ENCODE measurements at regions not wholly inside any gene's neighbourhood (a gene's known extent, or its start where the extent isn't known, plus 50 kb on each side); places are given as distances from the start of the nearest gene placed in this dataset.
"Not testable (repeated sequence)": the region's sequence is repeated elsewhere in the genome, so short reads cannot be mapped to it uniquely, and the experiment has no call there.

DNA sequence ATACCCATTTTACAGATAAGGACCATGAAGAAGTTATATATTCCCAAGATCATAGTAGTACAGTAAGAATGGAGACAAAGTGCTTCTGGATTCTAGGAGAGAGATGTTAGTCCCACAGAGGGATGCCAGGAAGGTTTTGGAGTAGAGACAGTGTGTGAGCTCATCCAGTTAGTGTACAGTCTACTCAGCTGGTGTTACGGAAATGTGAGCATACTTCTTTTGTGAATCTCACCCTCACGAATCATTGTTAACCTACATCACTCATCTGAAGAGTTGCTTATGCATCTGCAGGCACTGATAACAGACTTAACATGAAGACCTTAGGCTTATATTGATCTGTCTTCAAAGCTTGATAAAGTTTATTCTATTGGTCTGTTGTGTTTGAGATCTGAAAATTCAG is 106.6 kb upstream of the PTPRG start:
- H3K4me3 ChIP-seq (ENCODE audit: low read length in 2 of 2), result no peak overlapping the region
- H3K9me3 ChIP-seq (ENCODE audit: control insufficient read depth in 2 of 2, insufficient read depth in 1 of 2, low read length in 1 of 2), result no peaks in the 10 kb centered on the region
- 65% methylated on average over 2 of the region's 2 CpGs for WGBS
- H3K27me3 ChIP-seq (ENCODE audit: control insufficient read depth in 2 of 2, insufficient read depth in 1 of 2, low read length in 1 of 2), result no peaks in the 10 kb centered on the region
- DNase-seq (ENCODE audit: low read depth in 6 of 9, low spot score in 9 of 9), result no peak
- no peak overlapping the region for H3K27ac ChIP-seq (ENCODE audit: low read depth in 1 of 2, low read length in 1 of 2)
- no peaks in the 10 kb centered on the region for H3K36me3 ChIP-seq (ENCODE audit: control insufficient read depth in 2 of 2, insufficient read depth in 2 of 2, low read length in 1 of 2)
- no peaks in the 10 kb centered on the region for H3K4me1 ChIP-seq (ENCODE audit: control insufficient read depth in 2 of 2, insufficient read depth in 2 of 2, low read length in 2 of 2)

DNA sequence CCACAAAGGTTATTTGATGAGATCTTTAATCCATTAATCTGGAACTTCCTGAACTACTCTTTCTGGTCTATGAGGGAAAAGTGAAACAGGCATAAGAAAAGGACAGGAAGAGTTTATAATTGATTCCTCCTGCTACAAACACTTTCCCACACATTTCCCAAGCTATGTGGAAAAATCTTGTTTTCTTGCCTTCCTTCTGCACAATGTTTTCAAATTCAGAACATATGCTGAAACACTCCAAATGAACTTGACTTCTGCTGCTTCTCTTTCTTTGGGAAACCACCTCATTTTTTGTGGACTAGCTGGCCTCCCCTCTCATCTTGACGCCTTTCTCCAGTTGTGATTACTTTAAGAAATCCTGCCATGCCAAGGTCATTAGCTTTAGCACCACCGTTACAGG is 100.7 kb upstream of the PTPRG start:
- no peak overlapping the region for H3K4me3 ChIP-seq (ENCODE audit: low read length in 2 of 2)
- no peaks in the 10 kb centered on the region for H3K27me3 ChIP-seq (ENCODE audit: control insufficient read depth in 2 of 2, insufficient read depth in 1 of 2, low read length in 1 of 2)
- H3K9me3 ChIP-seq (ENCODE audit: control insufficient read depth in 2 of 2, insufficient read depth in 1 of 2, low read length in 1 of 2), result no peaks in the 10 kb centered on the region
- H3K4me1 ChIP-seq (ENCODE audit: control insufficient read depth in 2 of 2, insufficient read depth in 2 of 2, low read length in 2 of 2), result no peaks in the 10 kb centered on the region
- no peak overlapping the region for H3K27ac ChIP-seq (ENCODE audit: low read depth in 1 of 2, low read length in 1 of 2)
- no peaks in the 10 kb centered on the region for H3K36me3 ChIP-seq (ENCODE audit: control insufficient read depth in 2 of 2, insufficient read depth in 2 of 2, low read length in 1 of 2)
- WGBS, result 65% methylated on average over 2 of the region's 2 CpGs
- no peak for DNase-seq (ENCODE audit: low read depth in 6 of 9, low spot score in 9 of 9)

DNA sequence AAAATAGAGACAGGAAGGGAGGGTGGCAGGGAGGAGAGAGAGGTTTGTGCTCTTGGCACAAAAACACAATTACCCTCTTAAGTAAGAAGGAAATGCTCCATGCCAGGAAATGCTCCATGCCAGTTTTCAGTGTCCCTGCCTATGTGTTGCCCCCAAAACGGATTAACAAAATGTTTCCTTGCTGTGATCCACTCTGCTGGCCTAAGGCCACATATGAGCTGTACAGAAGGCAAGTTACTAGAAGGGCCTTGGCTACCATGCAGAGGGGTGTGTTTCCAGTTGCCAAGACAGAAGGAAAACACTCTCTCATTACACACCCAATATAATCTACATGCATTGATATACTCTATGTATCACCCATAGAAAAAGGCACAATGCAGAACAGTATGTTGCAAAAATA is 98.2 kb upstream of the PTPRG start:
- DNase-seq (ENCODE audit: low read depth in 6 of 9, low spot score in 9 of 9), result no peak
- 86% methylated on average over 1 of the region's 1 CpG for WGBS
- no peak overlapping the region for H3K27ac ChIP-seq (ENCODE audit: low read depth in 1 of 2, low read length in 1 of 2)
- no peaks in the 10 kb centered on the region for H3K36me3 ChIP-seq (ENCODE audit: control insufficient read depth in 2 of 2, insufficient read depth in 2 of 2, low read length in 1 of 2)
- no peaks in the 10 kb centered on the region for H3K27me3 ChIP-seq (ENCODE audit: control insufficient read depth in 2 of 2, insufficient read depth in 1 of 2, low read length in 1 of 2)
- no peaks in the 10 kb centered on the region for H3K9me3 ChIP-seq (ENCODE audit: control insufficient read depth in 2 of 2, insufficient read depth in 1 of 2, low read length in 1 of 2)
- H3K4me1 ChIP-seq (ENCODE audit: control insufficient read depth in 2 of 2, insufficient read depth in 2 of 2, low read length in 2 of 2), result no peaks in the 10 kb centered on the region
- H3K4me3 ChIP-seq (ENCODE audit: low read length in 2 of 2), result no peak overlapping the region

DNA sequence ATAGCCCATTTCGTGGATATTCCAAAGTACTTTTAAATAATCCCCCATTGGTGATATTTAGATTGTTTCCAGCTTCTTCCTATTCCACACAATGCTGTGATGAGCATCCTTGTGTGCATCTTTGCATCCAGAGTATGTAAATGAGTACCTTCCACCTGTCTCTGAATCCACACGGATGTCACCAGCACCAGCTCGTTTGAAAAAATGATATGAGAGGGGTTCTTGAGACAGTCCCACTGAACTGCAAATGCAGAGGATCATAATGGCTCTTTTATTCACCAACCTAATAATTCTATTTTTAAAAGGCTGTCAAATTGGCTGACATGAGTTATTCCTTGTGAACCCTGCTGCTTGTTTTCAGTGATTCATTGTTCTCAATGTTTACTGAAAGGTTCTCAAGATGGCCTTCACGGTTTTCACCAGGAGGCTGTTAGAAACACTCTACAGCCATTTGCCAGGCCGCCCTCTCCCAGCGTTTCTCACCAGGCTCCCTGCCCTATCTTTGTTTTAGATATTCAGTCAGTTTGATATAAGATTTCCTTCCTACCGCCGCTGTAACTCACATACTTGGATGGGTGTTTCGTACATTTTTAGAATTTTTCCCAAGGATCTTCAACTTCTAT is 96.7 kb upstream of the PTPRG start:
- Histone ChIP-seq H3K27me3 (ENCODE audit: control insufficient read depth in 2 of 2, insufficient read depth in 1 of 2, low read length in 1 of 2) (no peaks in the 10 kb centered on the region), H3K4me1 (ENCODE audit: control insufficient read depth in 2 of 2, insufficient read depth in 2 of 2, low read length in 2 of 2) (no peaks in the 10 kb centered on the region), H3K9me3 (ENCODE audit: control insufficient read depth in 2 of 2, insufficient read depth in 1 of 2, low read length in 1 of 2) (no peaks in the 10 kb centered on the region), H3K27ac (ENCODE audit: low read depth in 1 of 2, low read length in 1 of 2) (no peak overlapping the region), H3K36me3 (ENCODE audit: control insufficient read depth in 2 of 2, insufficient read depth in 2 of 2, low read length in 1 of 2) (no peaks in the 10 kb centered on the region), H3K4me3 (ENCODE audit: low read length in 2 of 2) (no peak overlapping the region)
- WGBS, result 73% methylated on average over 9 of the region's 9 CpGs
- DNase-seq (ENCODE audit: low read depth in 6 of 9, low spot score in 9 of 9), result no peak

DNA sequence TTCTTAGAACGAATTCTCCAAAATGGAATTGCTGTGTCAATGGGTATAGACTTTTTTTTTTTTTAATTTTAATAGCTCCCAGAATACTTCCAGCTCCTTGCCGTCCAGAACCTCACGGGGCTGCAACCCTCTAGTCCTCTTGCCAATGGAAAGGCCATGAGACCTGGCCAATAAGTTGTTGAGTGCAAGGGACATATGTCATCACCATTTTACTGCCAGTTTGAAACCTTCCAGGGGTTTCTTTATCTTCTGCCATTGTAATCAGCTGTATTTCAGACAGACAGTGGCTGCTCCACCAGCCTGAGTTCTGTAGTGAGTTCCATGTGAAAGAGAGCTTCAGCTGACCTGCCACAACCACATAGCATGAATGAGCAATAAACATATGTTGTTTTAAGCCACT is 95.0 kb upstream of the PTPRG start:
- no peak for DNase-seq (ENCODE audit: low read depth in 6 of 9, low spot score in 9 of 9)
- 93% methylated on average over 3 of the region's 3 CpGs for WGBS
- no peaks in the 10 kb centered on the region for H3K9me3 ChIP-seq (ENCODE audit: control insufficient read depth in 2 of 2, insufficient read depth in 1 of 2, low read length in 1 of 2)
- H3K4me3 ChIP-seq (ENCODE audit: low read length in 2 of 2), result no peak overlapping the region
- H3K36me3 ChIP-seq (ENCODE audit: control insufficient read depth in 2 of 2, insufficient read depth in 2 of 2, low read length in 1 of 2), result no peaks in the 10 kb centered on the region
- H3K27me3 ChIP-seq (ENCODE audit: control insufficient read depth in 2 of 2, insufficient read depth in 1 of 2, low read length in 1 of 2), result no peaks in the 10 kb centered on the region
- no peaks in the 10 kb centered on the region for H3K4me1 ChIP-seq (ENCODE audit: control insufficient read depth in 2 of 2, insufficient read depth in 2 of 2, low read length in 2 of 2)
- no peak overlapping the region for H3K27ac ChIP-seq (ENCODE audit: low read depth in 1 of 2, low read length in 1 of 2)

DNA sequence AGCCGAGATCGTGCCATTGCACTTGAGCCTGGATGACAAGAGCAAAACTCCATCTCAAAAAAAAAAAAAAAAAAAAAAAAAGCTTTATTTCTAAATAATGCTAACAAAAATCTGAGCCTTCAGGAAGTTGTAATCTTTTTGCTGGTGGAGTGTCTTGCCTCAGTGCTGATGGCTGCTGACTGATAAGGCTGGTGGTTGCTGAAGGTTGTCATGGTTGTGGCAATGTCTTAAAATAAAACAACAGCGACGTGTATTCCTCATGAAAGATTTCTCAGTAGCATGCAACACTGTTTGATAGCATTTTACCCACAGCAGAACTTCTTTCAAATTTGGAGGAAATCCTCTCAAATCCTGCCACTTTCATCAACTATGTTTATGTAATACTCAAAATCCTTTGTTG is 77.4 kb upstream of the PTPRG start:
- DNase-seq (ENCODE audit: low read depth in 6 of 9, low spot score in 9 of 9), result peak in 5 of 9 donors; percentile 2 to 47 (median 4)
- H3K9me3 ChIP-seq (ENCODE audit: control insufficient read depth in 2 of 2, insufficient read depth in 1 of 2, low read length in 1 of 2), result no peaks in the 10 kb centered on the region
- 75% methylated on average over 4 of the region's 4 CpGs for WGBS
- H3K27me3 ChIP-seq (ENCODE audit: control insufficient read depth in 2 of 2, insufficient read depth in 1 of 2, low read length in 1 of 2), result no peaks in the 10 kb centered on the region
- no peaks in the 10 kb centered on the region for H3K36me3 ChIP-seq (ENCODE audit: control insufficient read depth in 2 of 2, insufficient read depth in 2 of 2, low read length in 1 of 2)
- H3K4me1 ChIP-seq (ENCODE audit: control insufficient read depth in 2 of 2, insufficient read depth in 2 of 2, low read length in 2 of 2), result no peaks in the 10 kb centered on the region
- no peak overlapping the region for H3K27ac ChIP-seq (ENCODE audit: low read depth in 1 of 2, low read length in 1 of 2)
- no peak overlapping the region for H3K4me3 ChIP-seq (ENCODE audit: low read length in 2 of 2)

DNA sequence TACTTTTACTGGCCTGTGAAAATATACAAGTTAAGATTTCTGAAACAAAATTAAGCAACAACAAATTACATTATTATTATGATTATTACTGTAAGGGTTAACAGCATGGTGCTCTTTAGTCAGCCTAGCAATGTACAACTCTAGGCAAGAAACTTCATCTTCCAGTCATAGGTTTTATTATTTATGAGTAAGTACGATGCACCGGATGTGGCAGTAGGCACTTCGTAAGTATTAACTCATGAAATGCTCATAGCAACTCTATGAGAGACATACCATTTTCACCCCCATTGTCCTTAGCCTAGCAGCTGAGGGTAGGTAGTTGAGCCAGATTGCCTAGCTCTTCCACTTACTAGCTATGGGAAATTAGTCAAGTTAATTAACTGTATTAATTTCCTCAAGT is 68.0 kb upstream of the PTPRG start:
- 92% methylated on average over 3 of the region's 3 CpGs for WGBS
- H3K27ac ChIP-seq (ENCODE audit: low read depth in 1 of 2, low read length in 1 of 2), result no peak overlapping the region
- no peaks in the 10 kb centered on the region for H3K9me3 ChIP-seq (ENCODE audit: control insufficient read depth in 2 of 2, insufficient read depth in 1 of 2, low read length in 1 of 2)
- H3K27me3 ChIP-seq (ENCODE audit: control insufficient read depth in 2 of 2, insufficient read depth in 1 of 2, low read length in 1 of 2), result no peaks in the 10 kb centered on the region
- no peaks in the 10 kb centered on the region for H3K36me3 ChIP-seq (ENCODE audit: control insufficient read depth in 2 of 2, insufficient read depth in 2 of 2, low read length in 1 of 2)
- H3K4me1 ChIP-seq (ENCODE audit: control insufficient read depth in 2 of 2, insufficient read depth in 2 of 2, low read length in 2 of 2), result no peaks in the 10 kb centered on the region
- no peak for DNase-seq (ENCODE audit: low read depth in 6 of 9, low spot score in 9 of 9)
- H3K4me3 ChIP-seq (ENCODE audit: low read length in 2 of 2), result no peak overlapping the region

DNA sequence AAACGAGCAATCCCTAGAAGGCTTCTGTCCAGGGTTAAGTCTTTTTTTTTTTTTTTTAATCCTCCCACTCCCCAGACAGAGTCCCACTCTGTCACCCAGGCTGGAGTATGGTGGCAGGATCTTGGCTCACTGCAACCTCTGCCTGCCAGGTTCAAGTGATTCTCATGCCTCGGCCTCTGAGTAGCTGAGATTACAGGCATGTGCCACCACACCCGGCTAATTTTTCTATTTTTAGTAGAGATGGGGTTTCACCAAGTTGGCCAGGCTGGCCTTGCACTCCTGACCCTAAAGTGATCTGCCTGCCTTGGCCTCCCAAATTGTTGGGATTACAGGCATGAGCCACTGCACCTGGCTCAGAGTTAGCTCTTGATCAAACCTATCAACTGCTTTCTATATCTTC is 67.1 kb upstream of the PTPRG start:
- not testable (repeated sequence) for H3K27me3 ChIP-seq (ENCODE audit: control insufficient read depth in 2 of 2, insufficient read depth in 1 of 2, low read length in 1 of 2); H3K36me3 ChIP-seq (ENCODE audit: control insufficient read depth in 2 of 2, insufficient read depth in 2 of 2, low read length in 1 of 2); DNase-seq (ENCODE audit: low read depth in 6 of 9, low spot score in 9 of 9); H3K4me1 ChIP-seq (ENCODE audit: control insufficient read depth in 2 of 2, insufficient read depth in 2 of 2, low read length in 2 of 2); H3K4me3 ChIP-seq (ENCODE audit: low read length in 2 of 2); H3K9me3 ChIP-seq (ENCODE audit: control insufficient read depth in 2 of 2, insufficient read depth in 1 of 2, low read length in 1 of 2); H3K27ac ChIP-seq (ENCODE audit: low read depth in 1 of 2, low read length in 1 of 2)
- WGBS, result 92% methylated on average over 3 of the region's 3 CpGs

DNA sequence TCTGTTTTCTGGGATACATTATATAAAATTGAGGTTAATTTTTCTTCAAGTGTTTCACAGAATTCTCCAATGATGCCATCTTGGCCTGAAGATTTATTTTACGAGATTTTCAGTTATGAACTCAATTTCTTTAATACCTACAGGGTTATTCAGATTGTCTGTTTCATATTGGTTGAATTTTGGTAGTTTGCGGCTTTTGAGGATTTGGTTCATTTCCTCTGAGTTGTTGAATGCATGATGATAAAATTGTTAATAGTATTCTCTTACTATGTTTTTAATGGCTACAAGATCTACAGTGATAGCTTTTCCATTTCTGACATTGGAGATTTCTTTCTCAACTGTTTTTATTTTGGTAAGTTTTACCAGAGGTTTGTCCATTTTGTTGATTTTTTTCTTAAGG is 63.9 kb upstream of the PTPRG start:
- Histone ChIP-seq H3K27ac (ENCODE audit: low read depth in 1 of 2, low read length in 1 of 2) (no peak overlapping the region), H3K9me3 (ENCODE audit: control insufficient read depth in 2 of 2, insufficient read depth in 1 of 2, low read length in 1 of 2) (no peaks in the 10 kb centered on the region), H3K27me3 (ENCODE audit: control insufficient read depth in 2 of 2, insufficient read depth in 1 of 2, low read length in 1 of 2) (no peaks in the 10 kb centered on the region), H3K36me3 (ENCODE audit: control insufficient read depth in 2 of 2, insufficient read depth in 2 of 2, low read length in 1 of 2) (no peaks in the 10 kb centered on the region), H3K4me1 (ENCODE audit: control insufficient read depth in 2 of 2, insufficient read depth in 2 of 2, low read length in 2 of 2) (no peaks in the 10 kb centered on the region), H3K4me3 (ENCODE audit: low read length in 2 of 2) (no peak overlapping the region)
- DNase-seq (ENCODE audit: low read depth in 6 of 9, low spot score in 9 of 9), result no peak
- WGBS, result 90% methylated on average over 2 of the region's 2 CpGs

DNA sequence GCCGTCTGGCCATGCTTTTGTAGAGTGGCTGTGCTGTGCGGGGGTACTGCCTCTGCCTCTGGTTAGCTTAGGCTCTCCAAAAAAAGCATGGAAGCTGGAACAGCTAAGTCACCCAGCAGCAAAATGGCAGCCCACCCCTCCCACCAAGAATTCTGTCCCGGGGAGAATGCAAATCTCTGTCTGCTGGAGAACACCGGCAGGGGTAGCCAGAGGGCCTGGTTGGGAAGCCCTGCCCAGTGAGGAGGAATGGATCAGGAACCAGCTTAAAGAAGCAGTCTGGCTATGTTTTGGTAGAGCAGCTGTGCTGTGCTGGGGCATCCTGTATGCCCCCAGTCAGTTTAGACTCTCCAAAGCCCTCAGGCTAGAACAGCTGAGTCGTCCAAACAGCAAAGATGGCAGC is 56.2 kb upstream of the PTPRG start:
- Histone ChIP-seq H3K4me3 (ENCODE audit: low read length in 2 of 2) (no peak overlapping the region), H3K36me3 (ENCODE audit: control insufficient read depth in 2 of 2, insufficient read depth in 2 of 2, low read length in 1 of 2) (no peaks in the 10 kb centered on the region), H3K4me1 (ENCODE audit: control insufficient read depth in 2 of 2, insufficient read depth in 2 of 2, low read length in 2 of 2) (no peaks in the 10 kb centered on the region), H3K27ac (ENCODE audit: low read depth in 1 of 2, low read length in 1 of 2) (no peak overlapping the region), H3K27me3 (ENCODE audit: control insufficient read depth in 2 of 2, insufficient read depth in 1 of 2, low read length in 1 of 2) (no peaks in the 10 kb centered on the region), H3K9me3 (ENCODE audit: control insufficient read depth in 2 of 2, insufficient read depth in 1 of 2, low read length in 1 of 2) (peaks cover 0 to 8% of the 10 kb centered on the region in 2 donors)
- WGBS, result 93% methylated on average over 5 of the region's 5 CpGs
- DNase-seq (ENCODE audit: low read depth in 6 of 9, low spot score in 9 of 9), result no peak

Measured in thymus (tissue), 11 donors.